ENCODE measurements at regions not wholly inside any gene's neighbourhood (a gene's known extent, or its start where the extent isn't known, plus 50 kb on each side); places are given as distances from the start of the nearest gene placed in this dataset.
"Not testable (repeated sequence)": the region's sequence is repeated elsewhere in the genome, so short reads cannot be mapped to it uniquely, and the experiment has no call there.

- intact Hi-C loops (cut with DNase I; ENCODE audit: low total_unique reads), result no loop called here
- no peaks in the 10 kb centered on the region for H3K36me3 ChIP-seq (ENCODE audit: low read depth, missing control alignments)
- DNase-seq, result no peak
- peaks cover 6% of the 10 kb centered on the region for H3K4me1 ChIP-seq
- no peak overlapping the region for H3K27ac ChIP-seq
- no peaks in the 10 kb centered on the region for H3K9me3 ChIP-seq
- no peaks in the 10 kb centered on the region for H3K27me3 ChIP-seq
- no peak overlapping the region for H3K4me3 ChIP-seq
- 89 to 94% methylated on average over 4 of the region's 4 CpGs for whole genome bisulfite sequencing, 2 donors
- TF ChIP-seq POLR2A (IDR thresholded peaks at IDR 0.05) (no peak), CTCF (IDR thresholded peaks at IDR 0.05) (no peak)
Observed at GRCh38 chr3:187811585-187812250, 66.5 kb upstream of the BCL6 start.

GRCh38 chr3:187812496-187812895, 67.2 kb upstream of the BCL6 start:
- Histone ChIP-seq H3K4me3 (no peak overlapping the region), H3K27ac (no peak overlapping the region), H3K4me1 (peaks cover 6% of the 10 kb centered on the region), H3K36me3 (ENCODE audit: low read depth, missing control alignments) (no peaks in the 10 kb centered on the region), H3K27me3 (no peaks in the 10 kb centered on the region), H3K9me3 (no peaks in the 10 kb centered on the region)
- 86 to 97% methylated on average over 5 of the region's 5 CpGs for WGBS, 2 donors
- DNase-seq, result no peak
- intact Hi-C loops (cut with DNase I; ENCODE audit: low total_unique reads), result no loop called here
- no peak for TF ChIP-seq CTCF (IDR thresholded peaks at IDR 0.05)
- no peak for TF ChIP-seq POLR2A (IDR thresholded peaks at IDR 0.05)

- Histone ChIP-seq H3K9me3 (no peaks in the 10 kb centered on the region), H3K4me1 (peaks cover 6% of the 10 kb centered on the region), H3K27me3 (no peaks in the 10 kb centered on the region), H3K36me3 (ENCODE audit: low read depth, missing control alignments) (no peaks in the 10 kb centered on the region), H3K4me3 (no peak overlapping the region), H3K27ac (no peak overlapping the region)
- TF ChIP-seq POLR2A (IDR thresholded peaks at IDR 0.05), result no peak
- no peak for TF ChIP-seq CTCF (IDR thresholded peaks at IDR 0.05)
- 71 to 83% methylated on average over 1 of the region's 1 CpG for WGBS, 2 donors
- intact Hi-C loops (cut with DNase I; ENCODE audit: low total_unique reads), result no loop called here
- DNase-seq, result no peak
Observed at GRCh38 chr3:187813198-187813597, 67.9 kb upstream of the BCL6 start.

- DNase-seq; intact Hi-C loops (cut with DNase I; ENCODE audit: low total_unique reads); H3K27ac ChIP-seq; H3K9me3 ChIP-seq; H3K4me1 ChIP-seq; H3K27me3 ChIP-seq; H3K4me3 ChIP-seq; H3K36me3 ChIP-seq (ENCODE audit: low read depth, missing control alignments): not testable (repeated sequence)
- 92 to 100% methylated on average over 3 of the region's 3 CpGs for WGBS, 2 donors
Observed at GRCh38 chr3:187817766-187818165, 72.5 kb upstream of the BCL6 start.

GRCh38 chr3:187821616-187822317, 76.5 kb upstream of the BCL6 start:
- Histone ChIP-seq H3K9me3 (no peaks in the 10 kb centered on the region), H3K4me3 (no peak overlapping the region), H3K4me1 (no peaks in the 10 kb centered on the region), H3K27me3 (no peaks in the 10 kb centered on the region), H3K27ac (no peak overlapping the region), H3K36me3 (ENCODE audit: low read depth, missing control alignments) (no peaks in the 10 kb centered on the region)
- intact Hi-C loops (cut with DNase I; ENCODE audit: low total_unique reads), result no loop called here
- WGBS, 2 donors, result 91 to 93% methylated on average over 2 of the region's 2 CpGs
- DNase-seq, result no peak
- no peak for TF ChIP-seq POLR2A (IDR thresholded peaks at IDR 0.05)
- TF ChIP-seq CTCF (IDR thresholded peaks at IDR 0.05), result no peak
